SK-N-SH (cell line): ENCODE measurements at regions not wholly inside any gene's neighbourhood (a gene's known extent, or its start where the extent isn't known, plus 50 kb on each side); places are given as distances from the start of the nearest gene placed in this dataset.

Source experiments
- CTCF ChIA-PET: fragments of 300-600, 350-600 bp; formaldehyde crosslinking; extraction: SDS; loops from one replicate; lab custom pipeline; 2021; lab: Yijun Ruan, JAX
- POLR2A ChIA-PET: fragments of 350-600 bp; sonication (Branson Sonifier 250); formaldehyde crosslinking; extraction: SDS; loops from one replicate; lab custom pipeline; 2020; ENCODE audit warnings: antibody characterized with exemption, inconsistent platforms; lab: Yijun Ruan, JAX
- DNase-seq: peaks from one replicate; pipeline ENCODE4 v3.0.0; 2012
- H2AFZ ChIP-seq: fragments of 200-600 bp; sonication (generic); 2 replicates; pipeline ENCODE4 v1.8.1; 2016; ENCODE audit warnings: antibody characterized with exemption, mild to moderate bottlenecking, low read depth
- H3F3A ChIP-seq: fragments of 200-600 bp; sonication (generic); replicated peaks from 2 replicates; pipeline ENCODE3; 2016; ENCODE audit warnings: antibody characterized with exemption, mild to moderate bottlenecking; ENCODE audit not compliant: insufficient read depth
- H3K27ac ChIP-seq, 2 experiments: fragments of 200-500 bp in 1 of 2; fragments of 200-600 bp in 1 of 2; sonication (Bioruptor generic) in 1 of 2; sonication (generic), shearing (Covaris generic) in 1 of 2; 2 replicates each; pipeline versions ENCODE4 v1.5.1 to v1.6.1; 2014 to 2016; ENCODE audit warnings: low read depth in 2 of 2, inconsistent platforms in 1 of 2, low read length in 1 of 2, mild to moderate bottlenecking in 1 of 2, mixed read lengths in 1 of 2
- H3K27me3 ChIP-seq: fragments of 200-600 bp; sonication (generic), shearing (Covaris generic); 2 replicates; pipeline ENCODE4 v1.6.1; 2016; ENCODE audit warnings: mixed run types; ENCODE audit not compliant: insufficient read depth
- H3K36me3 ChIP-seq, 2 experiments: fragments of 200-500 bp in 1 of 2; fragments of 200-600 bp in 1 of 2; sonication (Bioruptor generic) in 1 of 2; sonication (generic) in 1 of 2; replicated peaks in 1 of 2; 2 replicates each; pipeline versions ENCODE3 to v1.5.1; 2014 to 2016; ENCODE audit warnings: low read length in 1 of 2, mild to moderate bottlenecking in 1 of 2; ENCODE audit not compliant: insufficient read depth in 2 of 2, control insufficient read depth in 1 of 2
- H3K4me1 ChIP-seq, 2 experiments: fragments of 200-500 bp in 1 of 2; fragments of 200-600 bp in 1 of 2; sonication (Bioruptor generic) in 1 of 2; sonication (generic), shearing (Covaris generic) in 1 of 2; 2 replicates each; pipeline versions ENCODE4 v1.5.1 to v1.6.1; 2014 to 2016; ENCODE audit warnings: low read depth in 1 of 2, low read length in 1 of 2, mixed run types in 1 of 2; ENCODE audit not compliant: insufficient read depth in 2 of 2, control insufficient read depth in 1 of 2
- H3K4me2 ChIP-seq: fragments of 200-600 bp; sonication (generic), shearing (Covaris generic); 2 replicates; pipeline ENCODE4 v1.6.1; 2017; ENCODE audit warnings: mixed run types
- H3K4me3 ChIP-seq, 2 experiments: fragments of 200-500 bp in 1 of 2; fragments of 200-600 bp in 1 of 2; sonication (Bioruptor generic) in 1 of 2; sonication (generic), shearing (Covaris generic) in 1 of 2; 2 replicates each; pipeline versions ENCODE4 v1.5.1 to v1.8.1; 2014 to 2016; ENCODE audit warnings: low read depth in 2 of 2, inconsistent platforms in 1 of 2, low read length in 1 of 2, mild to moderate bottlenecking in 1 of 2, mixed read lengths in 1 of 2, moderate library complexity in 1 of 2
- H3K79me2 ChIP-seq: fragments of 200-600 bp; sonication (generic); 2 replicates; pipeline ENCODE4 v1.8.1; 2017; ENCODE audit warnings: mild to moderate bottlenecking; ENCODE audit not compliant: insufficient read depth
- H3K9ac ChIP-seq: fragments of 200-600 bp; sonication (generic); 2 replicates; pipeline ENCODE4 v1.6.1; 2017; ENCODE audit warnings: mixed run types
- H3K9me2 ChIP-seq: fragments of 200-600 bp; sonication (generic); 2 replicates; pipeline ENCODE4 v1.6.1; 2017; ENCODE audit warnings: mixed run types
- H3K9me3 ChIP-seq: fragments of 200-600 bp; sonication (generic); 2 replicates; pipeline ENCODE4 v1.6.1; 2017; ENCODE audit warnings: mixed run types, mild to moderate bottlenecking, moderate library complexity
- H4K20me1 ChIP-seq: fragments of 200-600 bp; sonication (generic); 2 replicates; pipeline ENCODE4 v1.6.1; 2017; ENCODE audit warnings: mild to moderate bottlenecking, mixed run types; ENCODE audit not compliant: insufficient read depth
- CHD2 ChIP-seq: fragments of 150-350 bp; IDR thresholded peaks from 2 replicates; pipeline ENCODE4 v1.6.1; 2018; ENCODE audit warnings: low read length; ENCODE audit not compliant: partially characterized antibody
- EP300 ChIP-seq, 2 experiments: IDR thresholded peaks; 2 replicates each; pipeline versions ENCODE4 v1.4.0 to v1.6.1; 2012; ENCODE audit warnings: borderline replicate concordance in 1 of 2, low read depth in 1 of 2, low read length in 1 of 2
- EZH2phosphoT487 ChIP-seq: fragments of 200-600 bp; sonication (generic); IDR thresholded peaks from 2 replicates; pipeline ENCODE4 v1.6.1; 2017; ENCODE audit warnings: low read depth, mixed run types, mild to moderate bottlenecking, antibody characterized with exemption, moderate library complexity, borderline replicate concordance
- FOSL2 ChIP-seq: IDR thresholded peaks from 2 replicates; pipeline ENCODE4 v1.4.0; 2012; ENCODE audit warnings: low read depth, mild to moderate bottlenecking, moderate library complexity, borderline replicate concordance
- FOXJ3 ChIP-seq: sonication (generic); formaldehyde crosslinking; IDR thresholded peaks from 2 replicates; pipeline ENCODE4 v1.5.1; 2020; ENCODE audit warnings: mild to moderate bottlenecking, missing genetic modification reagents
- GATA2 ChIP-seq: sonication (generic); formaldehyde crosslinking; IDR thresholded peaks from 2 replicates; pipeline ENCODE4 v1.5.0; 2020; ENCODE audit warnings: mild to moderate bottlenecking, missing genetic modification reagents
- IRF3 ChIP-seq: fragments of 150-350 bp; IDR thresholded peaks from 2 replicates; pipeline ENCODE4 v1.6.1; 2016; ENCODE audit warnings: mild to moderate bottlenecking, low read depth, low read length
- JUND ChIP-seq: IDR thresholded peaks from 2 replicates; pipeline ENCODE4 v1.4.0; 2012
- NFIC ChIP-seq: IDR thresholded peaks from 2 replicates; pipeline ENCODE4 v1.4.0; 2012; ENCODE audit warnings: borderline replicate concordance
- NRF1 ChIP-seq: IDR thresholded peaks from 2 replicates; pipeline ENCODE4 v1.6.1; 2012; ENCODE audit warnings: low read depth, mild to moderate bottlenecking, low read length
- POLR2AphosphoS5 ChIP-seq: IDR thresholded peaks from 2 replicates; pipeline ENCODE4 v1.6.1; 2012; ENCODE audit warnings: low read depth, low read length
- RAD21 ChIP-seq: IDR thresholded peaks from 2 replicates; pipeline ENCODE4 v1.6.1; 2012; ENCODE audit warnings: mild to moderate bottlenecking, low read length
- RXRA ChIP-seq: IDR thresholded peaks from 2 replicates; pipeline ENCODE4 v1.4.0; 2012; ENCODE audit warnings: low read depth, mild to moderate bottlenecking, borderline replicate concordance
- SIN3A ChIP-seq: IDR thresholded peaks from 2 replicates; pipeline ENCODE4 v1.6.1; 2012; ENCODE audit warnings: low read depth, mild to moderate bottlenecking, low read length, moderate library complexity, borderline replicate concordance
- TCF12 ChIP-seq: IDR thresholded peaks from 2 replicates; pipeline ENCODE4 v1.4.0; 2012
- TEAD4 ChIP-seq: IDR thresholded peaks from 2 replicates; pipeline ENCODE4 v1.4.0; 2012; ENCODE audit warnings: mild to moderate bottlenecking, borderline replicate concordance; ENCODE audit not compliant: insufficient read depth
- USF1 ChIP-seq: IDR thresholded peaks from 2 replicates; pipeline ENCODE4 v1.4.0; 2012; ENCODE audit warnings: low read depth, borderline replicate concordance
- USF2 ChIP-seq: fragments of 150-350 bp; IDR thresholded peaks from 2 replicates; pipeline ENCODE4 v1.6.1; 2017; ENCODE audit warnings: antibody characterized with exemption, low read length, low read depth, borderline replicate concordance

- Histone ChIP-seq H2AFZ (no peak overlapping the region), H3K4me1 (peaks cover 0 to 4% of the 10 kb centered on the region in 2 experiments; a peak in 1 of 4 replicates), H3K9me3 (no peaks in the 10 kb centered on the region), H3K27me3 (no peaks in the 10 kb centered on the region), H3K4me3 (no peak overlapping the region), H3K4me2 (no peak overlapping the region), H3K9ac (no peak overlapping the region), H4K20me1 (no peaks in the 10 kb centered on the region), H3K79me2 (no peaks in the 10 kb centered on the region), H3K9me2 (no peaks in the 10 kb centered on the region), H3F3A (no peaks in the 10 kb centered on the region), H3K27ac (no peak overlapping the region), H3K36me3 (no peaks in the 10 kb centered on the region)
- ChIA-PET POLR2A (no interaction called here), CTCF (interaction anchor here (2.7 kb wide), 1 partner anchor 22 kb away, joined by 11 read pairs; no protein-coding TSS in a partner anchor)
- TF ChIP-seq RAD21: no peak
- no peak for TF ChIP-seq SIN3A
- TF ChIP-seq USF2: no peak
- no peak for TF ChIP-seq EZH2phosphoT487
- no peak for TF ChIP-seq TCF12
- no peak for TF ChIP-seq IRF3
- no peak for TF ChIP-seq EP300 (IDR thresholded peaks at IDR 0.05; ENCODE audit: borderline replicate concordance in 1 of 2, low read depth in 1 of 2, low read length in 1 of 2)
- TF ChIP-seq NFIC: no peak
- no peak for TF ChIP-seq FOSL2
- TF ChIP-seq POLR2AphosphoS5: no peak
- TF ChIP-seq JUND: no peak
- TF ChIP-seq CHD2: no peak
- TF ChIP-seq FOXJ3 (CRISPR knock-in tag): no peak
- no peak for TF ChIP-seq TEAD4
- TF ChIP-seq RXRA: no peak
- TF ChIP-seq GATA2 (CRISPR knock-in tag): no peak
- TF ChIP-seq NRF1: no peak
- TF ChIP-seq USF1: no peak
- DNase-seq: no peak
Observed at GRCh38 chr2:7449298-7449697, 532.1 kb downstream of the RNF144A start.
